K562 (cell line): ENCODE measurements at regions not wholly inside any gene's neighbourhood (a gene's known extent, or its start where the extent isn't known, plus 50 kb on each side); places are given as distances from the start of the nearest gene placed in this dataset.

Experiments used
- ERF ChIP-seq: fragments of 450-650 bp; formaldehyde crosslinking; IDR thresholded peaks from 2 replicates; pipeline ENCODE4 v1.4.0; 2020; ENCODE audit warnings: mild to moderate bottlenecking, mixed read lengths
- TF ChIP-seq, protein P1 (sequence below): fragments of 200-600 bp; sonication (generic); IDR thresholded peaks from one replicate; pipeline ENCODE4 v1.6.1; 2012; ENCODE audit warnings: mild to moderate bottlenecking, low read depth, low read length, inconsistent platforms

DNA sequence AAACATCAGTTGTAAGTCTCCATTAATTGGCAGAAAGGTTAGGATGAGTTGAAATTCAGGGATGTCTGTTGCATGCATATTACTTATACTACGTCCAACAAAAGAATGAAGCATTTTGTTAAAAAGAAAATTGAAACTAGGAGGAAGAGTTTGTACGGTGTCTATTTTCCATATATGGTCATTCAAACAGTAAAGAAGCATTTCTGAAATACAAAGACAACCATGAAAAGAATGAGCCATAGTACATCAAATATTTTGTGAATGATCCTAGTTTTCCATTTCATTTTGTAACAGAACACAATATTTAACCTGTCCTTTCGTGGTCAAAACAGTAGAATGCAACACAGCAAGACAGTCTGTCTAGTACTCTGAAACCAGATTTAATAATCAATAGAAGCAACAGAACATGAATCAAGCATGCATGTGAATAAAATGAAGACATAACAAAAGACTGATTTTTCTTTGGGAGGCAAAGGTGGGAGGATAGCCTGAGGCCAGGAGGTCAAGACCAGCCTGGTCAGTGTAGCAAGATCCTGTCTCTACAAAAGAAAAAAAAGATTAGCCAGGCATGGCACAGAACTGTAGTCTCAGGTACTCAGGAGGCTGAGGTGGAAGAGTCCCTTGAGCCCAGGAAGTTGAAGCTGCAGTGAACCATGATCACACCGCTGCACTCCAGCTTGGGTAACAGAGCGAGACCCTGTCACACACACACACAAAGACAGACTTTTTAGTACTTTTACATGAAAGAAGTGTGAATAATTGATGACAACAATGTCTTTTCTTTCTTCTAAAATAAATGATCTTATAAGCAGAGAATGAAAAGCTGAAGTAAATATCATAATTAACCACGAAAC lies 156.0 kb downstream of the LRIG3 start (continued):
- TF ChIP-seq, protein P1, sequence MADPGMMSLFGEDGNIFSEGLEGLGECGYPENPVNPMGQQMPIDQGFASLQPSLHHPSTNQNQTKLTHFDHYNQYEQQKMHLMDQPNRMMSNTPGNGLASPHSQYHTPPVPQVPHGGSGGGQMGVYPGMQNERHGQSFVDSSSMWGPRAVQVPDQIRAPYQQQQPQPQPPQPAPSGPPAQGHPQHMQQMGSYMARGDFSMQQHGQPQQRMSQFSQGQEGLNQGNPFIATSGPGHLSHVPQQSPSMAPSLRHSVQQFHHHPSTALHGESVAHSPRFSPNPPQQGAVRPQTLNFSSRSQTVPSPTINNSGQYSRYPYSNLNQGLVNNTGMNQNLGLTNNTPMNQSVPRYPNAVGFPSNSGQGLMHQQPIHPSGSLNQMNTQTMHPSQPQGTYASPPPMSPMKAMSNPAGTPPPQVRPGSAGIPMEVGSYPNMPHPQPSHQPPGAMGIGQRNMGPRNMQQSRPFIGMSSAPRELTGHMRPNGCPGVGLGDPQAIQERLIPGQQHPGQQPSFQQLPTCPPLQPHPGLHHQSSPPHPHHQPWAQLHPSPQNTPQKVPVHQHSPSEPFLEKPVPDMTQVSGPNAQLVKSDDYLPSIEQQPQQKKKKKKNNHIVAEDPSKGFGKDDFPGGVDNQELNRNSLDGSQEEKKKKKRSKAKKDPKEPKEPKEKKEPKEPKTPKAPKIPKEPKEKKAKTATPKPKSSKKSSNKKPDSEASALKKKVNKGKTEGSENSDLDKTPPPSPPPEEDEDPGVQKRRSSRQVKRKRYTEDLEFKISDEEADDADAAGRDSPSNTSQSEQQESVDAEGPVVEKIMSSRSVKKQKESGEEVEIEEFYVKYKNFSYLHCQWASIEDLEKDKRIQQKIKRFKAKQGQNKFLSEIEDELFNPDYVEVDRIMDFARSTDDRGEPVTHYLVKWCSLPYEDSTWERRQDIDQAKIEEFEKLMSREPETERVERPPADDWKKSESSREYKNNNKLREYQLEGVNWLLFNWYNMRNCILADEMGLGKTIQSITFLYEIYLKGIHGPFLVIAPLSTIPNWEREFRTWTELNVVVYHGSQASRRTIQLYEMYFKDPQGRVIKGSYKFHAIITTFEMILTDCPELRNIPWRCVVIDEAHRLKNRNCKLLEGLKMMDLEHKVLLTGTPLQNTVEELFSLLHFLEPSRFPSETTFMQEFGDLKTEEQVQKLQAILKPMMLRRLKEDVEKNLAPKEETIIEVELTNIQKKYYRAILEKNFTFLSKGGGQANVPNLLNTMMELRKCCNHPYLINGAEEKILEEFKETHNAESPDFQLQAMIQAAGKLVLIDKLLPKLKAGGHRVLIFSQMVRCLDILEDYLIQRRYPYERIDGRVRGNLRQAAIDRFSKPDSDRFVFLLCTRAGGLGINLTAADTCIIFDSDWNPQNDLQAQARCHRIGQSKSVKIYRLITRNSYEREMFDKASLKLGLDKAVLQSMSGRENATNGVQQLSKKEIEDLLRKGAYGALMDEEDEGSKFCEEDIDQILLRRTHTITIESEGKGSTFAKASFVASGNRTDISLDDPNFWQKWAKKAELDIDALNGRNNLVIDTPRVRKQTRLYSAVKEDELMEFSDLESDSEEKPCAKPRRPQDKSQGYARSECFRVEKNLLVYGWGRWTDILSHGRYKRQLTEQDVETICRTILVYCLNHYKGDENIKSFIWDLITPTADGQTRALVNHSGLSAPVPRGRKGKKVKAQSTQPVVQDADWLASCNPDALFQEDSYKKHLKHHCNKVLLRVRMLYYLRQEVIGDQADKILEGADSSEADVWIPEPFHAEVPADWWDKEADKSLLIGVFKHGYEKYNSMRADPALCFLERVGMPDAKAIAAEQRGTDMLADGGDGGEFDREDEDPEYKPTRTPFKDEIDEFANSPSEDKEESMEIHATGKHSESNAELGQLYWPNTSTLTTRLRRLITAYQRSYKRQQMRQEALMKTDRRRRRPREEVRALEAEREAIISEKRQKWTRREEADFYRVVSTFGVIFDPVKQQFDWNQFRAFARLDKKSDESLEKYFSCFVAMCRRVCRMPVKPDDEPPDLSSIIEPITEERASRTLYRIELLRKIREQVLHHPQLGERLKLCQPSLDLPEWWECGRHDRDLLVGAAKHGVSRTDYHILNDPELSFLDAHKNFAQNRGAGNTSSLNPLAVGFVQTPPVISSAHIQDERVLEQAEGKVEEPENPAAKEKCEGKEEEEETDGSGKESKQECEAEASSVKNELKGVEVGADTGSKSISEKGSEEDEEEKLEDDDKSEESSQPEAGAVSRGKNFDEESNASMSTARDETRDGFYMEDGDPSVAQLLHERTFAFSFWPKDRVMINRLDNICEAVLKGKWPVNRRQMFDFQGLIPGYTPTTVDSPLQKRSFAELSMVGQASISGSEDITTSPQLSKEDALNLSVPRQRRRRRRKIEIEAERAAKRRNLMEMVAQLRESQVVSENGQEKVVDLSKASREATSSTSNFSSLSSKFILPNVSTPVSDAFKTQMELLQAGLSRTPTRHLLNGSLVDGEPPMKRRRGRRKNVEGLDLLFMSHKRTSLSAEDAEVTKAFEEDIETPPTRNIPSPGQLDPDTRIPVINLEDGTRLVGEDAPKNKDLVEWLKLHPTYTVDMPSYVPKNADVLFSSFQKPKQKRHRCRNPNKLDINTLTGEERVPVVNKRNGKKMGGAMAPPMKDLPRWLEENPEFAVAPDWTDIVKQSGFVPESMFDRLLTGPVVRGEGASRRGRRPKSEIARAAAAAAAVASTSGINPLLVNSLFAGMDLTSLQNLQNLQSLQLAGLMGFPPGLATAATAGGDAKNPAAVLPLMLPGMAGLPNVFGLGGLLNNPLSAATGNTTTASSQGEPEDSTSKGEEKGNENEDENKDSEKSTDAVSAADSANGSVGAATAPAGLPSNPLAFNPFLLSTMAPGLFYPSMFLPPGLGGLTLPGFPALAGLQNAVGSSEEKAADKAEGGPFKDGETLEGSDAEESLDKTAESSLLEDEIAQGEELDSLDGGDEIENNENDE: no peak
- no peak for TF ChIP-seq ERF
